ENCODE measurements at regions not wholly inside any gene's neighbourhood (a gene's known extent, or its start where the extent isn't known, plus 50 kb on each side); places are given as distances from the start of the nearest gene placed in this dataset.

GRCh38 chr2:220665108-220665471 is 907.0 kb downstream of the EPHA4 start:
- peaks cover 8% of the 10 kb centered on the region for H3K27me3 Mint-ChIP-seq
- ChIA-PET POLR2A (no interaction called here), CTCF (no interaction called here)
- intact Hi-C loops (cut with DNase I, micrococcal nuclease) = no loop called here
- Histone ChIP-seq H3K27ac (ENCODE audit: low read depth in 1 of 2, low read length in 2 of 2) (no peak overlapping the region), H3K27me3 (ENCODE audit: control insufficient read depth in 1 of 2, insufficient read depth in 2 of 2, low read length in 2 of 2) (no peaks in the 10 kb centered on the region), H3K9me3 (ENCODE audit: control insufficient read depth in 1 of 2, insufficient read depth in 1 of 2, low read length in 2 of 2) (no peaks in the 10 kb centered on the region), H3K4me1 (ENCODE audit: insufficient read depth, low read length) (no peaks in the 10 kb centered on the region), H3K36me3 (ENCODE audit: insufficient read depth, low read length) (no peaks in the 10 kb centered on the region), H3K4me3 (ENCODE audit: low read length) (no peak overlapping the region)
- no peaks in the 10 kb centered on the region for H3K9me3 Mint-ChIP-seq
- H3K4me1 Mint-ChIP-seq (ENCODE audit: low read depth) = no peaks in the 10 kb centered on the region
- H3K4me3 Mint-ChIP-seq = no peak overlapping the region
- DNase-seq (no peak), ATAC-seq (ENCODE audit: poor library complexity) (no peak)
- no peaks in the 10 kb centered on the region for H3K36me3 Mint-ChIP-seq (ENCODE audit: low read depth)
- no peak overlapping the region for H3K27ac Mint-ChIP-seq
- no peak for TF ChIP-seq CTCF (IDR thresholded peaks at IDR 0.05)

- no peak overlapping the region for H3K4me3 Mint-ChIP-seq
- H3K4me3 ChIP-seq (ENCODE audit: low read length) = no peak overlapping the region
- CTCF ChIA-PET = no interaction called here
- no peaks in the 10 kb centered on the region for H3K27me3 ChIP-seq (ENCODE audit: control insufficient read depth in 1 of 2, insufficient read depth in 2 of 2, low read length in 2 of 2)
- H3K9me3 Mint-ChIP-seq = no peaks in the 10 kb centered on the region
- intact Hi-C loops (cut with DNase I, micrococcal nuclease) = no loop called here
- DNase-seq (no peak), ATAC-seq (ENCODE audit: poor library complexity) (no peak)
- H3K4me1 ChIP-seq (ENCODE audit: insufficient read depth, low read length) = no peaks in the 10 kb centered on the region
- no peaks in the 10 kb centered on the region for H3K36me3 Mint-ChIP-seq (ENCODE audit: low read depth)
- no peaks in the 10 kb centered on the region for H3K36me3 ChIP-seq (ENCODE audit: insufficient read depth, low read length)
- no peak overlapping the region for H3K27ac Mint-ChIP-seq
- POLR2A ChIA-PET = no interaction called here
- no peaks in the 10 kb centered on the region for H3K4me1 Mint-ChIP-seq (ENCODE audit: low read depth)
- no peak overlapping the region for H3K27ac ChIP-seq (ENCODE audit: low read depth in 1 of 2, low read length in 2 of 2)
- H3K9me3 ChIP-seq (ENCODE audit: control insufficient read depth in 1 of 2, insufficient read depth in 1 of 2, low read length in 2 of 2) = no peaks in the 10 kb centered on the region
- TF ChIP-seq CTCF (IDR thresholded peaks at IDR 0.05) = no peak
- peaks cover 14% of the 10 kb centered on the region for H3K27me3 Mint-ChIP-seq
These were observed 902.8 kb downstream of the EPHA4 start for GRCh38 chr2:220669324-220669723.

GRCh38 chr2:220670511-220670910 is 901.6 kb downstream of the EPHA4 start:
- DNase-seq = no peak
- H3K9me3 ChIP-seq (ENCODE audit: control insufficient read depth in 1 of 2, insufficient read depth in 1 of 2, low read length in 2 of 2) = no peaks in the 10 kb centered on the region
- no peaks in the 10 kb centered on the region for H3K4me1 ChIP-seq (ENCODE audit: insufficient read depth, low read length)
- Mint-ChIP-seq H3K27me3 (peaks cover 14% of the 10 kb centered on the region), H3K4me1 (ENCODE audit: low read depth) (no peaks in the 10 kb centered on the region), H3K9me3 (no peaks in the 10 kb centered on the region), H3K4me3 (no peak overlapping the region), H3K27ac (no peak overlapping the region), H3K36me3 (ENCODE audit: low read depth) (no peaks in the 10 kb centered on the region)
- ChIA-PET CTCF (no interaction called here), POLR2A (no interaction called here)
- TF ChIP-seq CTCF (IDR thresholded peaks at IDR 0.05) = no peak
- no peak overlapping the region for H3K27ac ChIP-seq (ENCODE audit: low read depth in 1 of 2, low read length in 2 of 2)
- intact Hi-C loops (cut with DNase I, micrococcal nuclease) = no loop called here
- H3K4me3 ChIP-seq (ENCODE audit: low read length) = no peak overlapping the region
- no peaks in the 10 kb centered on the region for H3K36me3 ChIP-seq (ENCODE audit: insufficient read depth, low read length)
- H3K27me3 ChIP-seq (ENCODE audit: control insufficient read depth in 1 of 2, insufficient read depth in 2 of 2, low read length in 2 of 2) = no peaks in the 10 kb centered on the region
- ATAC-seq (ENCODE audit: poor library complexity) = no peak
